Left ventricle myocardium inferior (tissue), 1 donor: ENCODE measurements at regions not wholly inside any gene's neighbourhood (a gene's known extent, or its start where the extent isn't known, plus 50 kb on each side); places are given as distances from the start of the nearest gene placed in this dataset.

Source experiments
- DNase-seq: peaks from one replicate; pipeline ENCODE4 v3.0.0-alpha.2; 2020
- H3K27ac ChIP-seq: fragments of 200-600 bp; replicated peaks from 2 replicates; pipeline ENCODE4 v1.8.0; 2021
- H3K27me3 ChIP-seq: fragments of 200-600 bp; 2 replicates; pipeline ENCODE4 v1.8.0; 2021; ENCODE audit warnings: low read depth
- H3K36me3 ChIP-seq: fragments of 200-600 bp; 2 replicates; pipeline ENCODE4 v1.8.0; 2021
- H3K4me1 ChIP-seq: fragments of 200-600 bp; 2 replicates; pipeline ENCODE4 v1.8.0; 2021
- H3K4me3 ChIP-seq: fragments of 200-600 bp; 2 replicates; pipeline ENCODE4 v1.8.0; 2021; ENCODE audit warnings: mild to moderate bottlenecking, moderate library complexity
- H3K9me3 ChIP-seq: fragments of 200-600 bp; replicated peaks from 2 replicates; pipeline ENCODE4 v1.8.0; 2021
- CTCF ChIP-seq: fragments of 200-600 bp; IDR thresholded peaks from 2 replicates; pipeline ENCODE4 v1.8.0; 2021; ENCODE audit warnings: antibody characterized with exemption, mild to moderate bottlenecking, borderline replicate concordance
- intact Hi-C: fragments of 100-400 bp; cut with micrococcal nuclease; formaldehyde crosslinking; loops from one replicate; pipeline ENCODE4 v1.11.0; 2022
- donor health status: DM: no; HTN: yes; CAD: no; lungs with severe emphysema.

GRCh38 chr14:49193332-49194065 lies 392.7 kb downstream of the RPS29 start:
- DNase-seq = no peak
- Histone ChIP-seq H3K4me3 (no peak overlapping the region), H3K27me3 (no peaks in the 10 kb centered on the region), H3K36me3 (no peaks in the 10 kb centered on the region), H3K27ac (no peak overlapping the region), H3K9me3 (no peaks in the 10 kb centered on the region), H3K4me1 (no peaks in the 10 kb centered on the region)
- intact Hi-C loops = no loop called here
- no peak for TF ChIP-seq CTCF

- no peak for DNase-seq
- no peaks in the 10 kb centered on the region for H3K4me1 ChIP-seq
- H3K4me3 ChIP-seq = no peak overlapping the region
- no peak overlapping the region for H3K27ac ChIP-seq
- H3K9me3 ChIP-seq = peaks cover 19% of the 10 kb centered on the region
- no peaks in the 10 kb centered on the region for H3K36me3 ChIP-seq
- intact Hi-C loops = no loop called here
- no peaks in the 10 kb centered on the region for H3K27me3 ChIP-seq
- no peak for TF ChIP-seq CTCF
Measured at GRCh38 chr14:49191380-49191779, 394.8 kb downstream of the RPS29 start.

- no peak for TF ChIP-seq CTCF
- Histone ChIP-seq H3K27ac (no peak overlapping the region), H3K9me3 (peaks cover 24% of the 10 kb centered on the region), H3K4me3 (no peak overlapping the region), H3K36me3 (no peaks in the 10 kb centered on the region), H3K27me3 (no peaks in the 10 kb centered on the region), H3K4me1 (no peaks in the 10 kb centered on the region)
- no peak for DNase-seq
- intact Hi-C loops = no loop called here
Measured at GRCh38 chr14:49189375-49189774, 396.8 kb downstream of the RPS29 start.

GRCh38 chr14:49187799-49188198 lies 398.4 kb downstream of the RPS29 start:
- no peak for TF ChIP-seq CTCF
- Histone ChIP-seq H3K27ac (no peak overlapping the region), H3K9me3 (peaks cover 38% of the 10 kb centered on the region), H3K4me3 (no peak overlapping the region), H3K27me3 (no peaks in the 10 kb centered on the region), H3K4me1 (no peaks in the 10 kb centered on the region), H3K36me3 (no peaks in the 10 kb centered on the region)
- intact Hi-C loops = no loop called here
- DNase-seq = no peak

- Histone ChIP-seq H3K4me3 (no peak overlapping the region), H3K27ac (no peak overlapping the region), H3K9me3 (peaks cover 7% of the 10 kb centered on the region), H3K27me3 (no peaks in the 10 kb centered on the region), H3K36me3 (no peaks in the 10 kb centered on the region), H3K4me1 (no peaks in the 10 kb centered on the region)
- intact Hi-C loops = no loop called here
- no peak for DNase-seq
- peak; percentile 61 for TF ChIP-seq CTCF
Measured at GRCh38 chr14:49173765-49174373, 412.3 kb downstream of the RPS29 start.
